HL-60/S4 (cell line): ENCODE measurements at regions not wholly inside any gene's neighbourhood (a gene's known extent, or its start where the extent isn't known, plus 50 kb on each side); places are given as distances from the start of the nearest gene placed in this dataset.

ENCODE experiments used
- in situ Hi-C: fragments of 300-500 bp; cut with MboI; formaldehyde crosslinking; loops from 2 replicates; pipeline ENCODE4 v1.14.3; 2022; ENCODE audit warnings: low sequenced_read_pairs

- in situ Hi-C loops = no loop called here
Observed at GRCh38 chr11:45392154-45392553, 106.0 kb upstream of the SYT13 start.

GRCh38 chr11:45391168-45391850 is 105.2 kb upstream of the SYT13 start:
- in situ Hi-C loops = no loop called here

- in situ Hi-C loops = no loop called here
Observed at GRCh38 chr11:45390407-45390806, 104.3 kb upstream of the SYT13 start.

GRCh38 chr11:45388472-45388871 is 102.3 kb upstream of the SYT13 start:
- in situ Hi-C loops = loop anchor here (10.0 kb wide), 1 partner anchor 266 kb away; no protein-coding TSS in a partner anchor

GRCh38 chr11:45387885-45388284 is 101.7 kb upstream of the SYT13 start:
- in situ Hi-C loops = loop anchor here (10.0 kb wide), 1 partner anchor 267 kb away; no protein-coding TSS in a partner anchor

- in situ Hi-C loops = loop anchor here (10.0 kb wide), 1 partner anchor 268 kb away; no protein-coding TSS in a partner anchor
Observed at GRCh38 chr11:45386972-45387371, 100.8 kb upstream of the SYT13 start.

GRCh38 chr11:45385844-45386243 is 99.7 kb upstream of the SYT13 start:
- in situ Hi-C loops = loop anchor here (10.0 kb wide), 1 partner anchor 269 kb away; no protein-coding TSS in a partner anchor

- in situ Hi-C loops = loop anchor here (10.0 kb wide), 1 partner anchor 269 kb away; no protein-coding TSS in a partner anchor
Observed at GRCh38 chr11:45385423-45385822, 99.3 kb upstream of the SYT13 start.

GRCh38 chr11:45384711-45385241 is 98.6 kb upstream of the SYT13 start:
- in situ Hi-C loops = loop anchor here (10.0 kb wide), 1 partner anchor 270 kb away; no protein-coding TSS in a partner anchor

- in situ Hi-C loops = loop anchor here (10.0 kb wide), 1 partner anchor 271 kb away; no protein-coding TSS in a partner anchor
Observed at GRCh38 chr11:45384016-45384415, 97.9 kb upstream of the SYT13 start.

- in situ Hi-C loops = loop anchor here (10.0 kb wide), 1 partner anchor 272 kb away; no protein-coding TSS in a partner anchor
Observed at GRCh38 chr11:45383224-45383623, 97.1 kb upstream of the SYT13 start.

- in situ Hi-C loops = loop anchor here (10.0 kb wide), 1 partner anchor 272 kb away; no protein-coding TSS in a partner anchor
Observed at GRCh38 chr11:45382133-45382878, 96.2 kb upstream of the SYT13 start.

- in situ Hi-C loops = loop anchor here (10.0 kb wide), 1 partner anchor 385 kb away; no protein-coding TSS in a partner anchor
Observed at GRCh38 chr11:45379162-45379863, 93.2 kb upstream of the SYT13 start.

GRCh38 chr11:45378516-45378915 is 92.4 kb upstream of the SYT13 start:
- in situ Hi-C loops = loop anchor here (10.0 kb wide), 1 partner anchor 386 kb away; no protein-coding TSS in a partner anchor

GRCh38 chr11:45374653-45375059 is 88.5 kb upstream of the SYT13 start:
- in situ Hi-C loops = loop anchor here (10.0 kb wide), 1 partner anchor 390 kb away; no protein-coding TSS in a partner anchor

GRCh38 chr11:45374130-45374529 is 88.0 kb upstream of the SYT13 start:
- in situ Hi-C loops = loop anchor here (10.0 kb wide), 1 partner anchor 391 kb away; no protein-coding TSS in a partner anchor

GRCh38 chr11:45373506-45374035 is 87.4 kb upstream of the SYT13 start:
- in situ Hi-C loops = loop anchor here (10.0 kb wide), 1 partner anchor 391 kb away; no protein-coding TSS in a partner anchor

GRCh38 chr11:45372414-45372813 is 86.3 kb upstream of the SYT13 start:
- in situ Hi-C loops = loop anchor here (10.0 kb wide), 1 partner anchor 392 kb away; no protein-coding TSS in a partner anchor

- in situ Hi-C loops = loop anchor here (10.0 kb wide), 1 partner anchor 393 kb away; no protein-coding TSS in a partner anchor
Observed at GRCh38 chr11:45371251-45372115, 85.3 kb upstream of the SYT13 start.
